Trophoblast cell (in vitro differentiated cells and primary cell): ENCODE measurements at regions not wholly inside any gene's neighbourhood (a gene's known extent, or its start where the extent isn't known, plus 50 kb on each side); places are given as distances from the start of the nearest gene placed in this dataset.
"Not testable (repeated sequence)": the region's sequence is repeated elsewhere in the genome, so short reads cannot be mapped to it uniquely, and the experiment has no call there.

Experiments used
- DNase-seq, 2 donors: peaks; one replicate each; pipeline ENCODE4 v3.0.0-alpha.2; 2016
- H2AFZ ChIP-seq: 2 replicates; pipeline ENCODE4 v1.6.1; 2013; ENCODE audit warnings: low read length, moderate library complexity, mild to moderate bottlenecking; ENCODE audit not compliant: insufficient read depth, poor library complexity
- H2AK5ac ChIP-seq: 2 replicates; pipeline ENCODE4 v1.6.1; 2013; ENCODE audit warnings: mild to moderate bottlenecking, low read length
- H2BK120ac ChIP-seq: 2 replicates; pipeline ENCODE4 v1.6.1; 2013; ENCODE audit warnings: low read length, mild to moderate bottlenecking, moderate library complexity; ENCODE audit not compliant: insufficient read depth, poor library complexity
- H2BK12ac ChIP-seq: 2 replicates; pipeline ENCODE4 v1.6.1; 2013; ENCODE audit warnings: mild to moderate bottlenecking, low read length, moderate library complexity
- H2BK5ac ChIP-seq: 2 replicates; pipeline ENCODE4 v1.6.1; 2013; ENCODE audit warnings: low read length, low read depth, moderate library complexity, mild to moderate bottlenecking; ENCODE audit not compliant: poor library complexity
- H3K14ac ChIP-seq: 2 replicates; pipeline ENCODE4 v1.6.1; 2013; ENCODE audit warnings: mild to moderate bottlenecking, low read length
- H3K18ac ChIP-seq: 2 replicates; pipeline ENCODE4 v1.6.1; 2013; ENCODE audit warnings: mild to moderate bottlenecking, low read length
- H3K23ac ChIP-seq: 2 replicates; pipeline ENCODE4 v1.6.1; 2013; ENCODE audit warnings: low read length
- H3K27ac ChIP-seq: 2 replicates; pipeline ENCODE4 v1.5.1; 2013; ENCODE audit warnings: low read depth, mild to moderate bottlenecking, inconsistent platforms, low read length, moderate library complexity
- H3K27me3 ChIP-seq: 2 replicates; pipeline ENCODE4 v1.6.1; 2013; ENCODE audit warnings: inconsistent platforms, mild to moderate bottlenecking, low read length, moderate library complexity; ENCODE audit not compliant: insufficient read depth
- H3K36me3 ChIP-seq, 2 experiments: 1 replicate in 1 of 2; 2 replicates in 1 of 2; pipeline ENCODE4 v1.6.1; 2013; ENCODE audit warnings: low read length in 2 of 2, mild to moderate bottlenecking in 2 of 2, moderate library complexity in 1 of 2; ENCODE audit not compliant: insufficient read depth in 2 of 2, control insufficient read depth in 1 of 2
- H3K4ac ChIP-seq: 2 replicates; pipeline ENCODE4 v1.6.1; 2013; ENCODE audit warnings: low read depth, mild to moderate bottlenecking, low read length, moderate library complexity
- H3K4me1 ChIP-seq, 2 experiments: 1 replicate in 1 of 2; 2 replicates in 1 of 2; pipeline ENCODE4 v1.6.1; 2013; ENCODE audit warnings: low read length in 2 of 2, mild to moderate bottlenecking in 2 of 2, moderate library complexity in 1 of 2; ENCODE audit not compliant: insufficient read depth in 2 of 2, control insufficient read depth in 1 of 2
- H3K4me2 ChIP-seq: 2 replicates; pipeline ENCODE4 v1.6.1; 2013; ENCODE audit warnings: inconsistent platforms, mild to moderate bottlenecking, low read length, moderate library complexity
- H3K4me3 ChIP-seq: 2 replicates; pipeline ENCODE4 v1.5.1; 2013; ENCODE audit warnings: mild to moderate bottlenecking, low read depth, low read length, inconsistent platforms
- H3K79me1 ChIP-seq: one replicate; pipeline ENCODE4 v1.6.1; 2013; ENCODE audit warnings: low read length
- H3K79me2 ChIP-seq: 2 replicates; pipeline ENCODE4 v1.6.1; 2013; ENCODE audit warnings: low read length, mild to moderate bottlenecking; ENCODE audit not compliant: control insufficient read depth, insufficient read depth, poor library complexity
- H3K9ac ChIP-seq: 2 replicates; pipeline ENCODE4 v1.6.1; 2013; ENCODE audit warnings: mild to moderate bottlenecking, low read length
- H3K9me3 ChIP-seq: 2 replicates; pipeline ENCODE4 v1.6.1; 2013; ENCODE audit warnings: low read depth, mild to moderate bottlenecking, control low read depth, inconsistent platforms, low read length; ENCODE audit not compliant: insufficient read depth
- H4K12ac ChIP-seq: 2 replicates; pipeline ENCODE4 v1.6.1; 2013; ENCODE audit warnings: low read depth, mild to moderate bottlenecking, low read length, moderate library complexity
- H4K8ac ChIP-seq: 2 replicates; pipeline ENCODE4 v1.6.1; 2013; ENCODE audit warnings: low read depth, mild to moderate bottlenecking, low read length, moderate library complexity
- H4K91ac ChIP-seq: one replicate; pipeline ENCODE4 v1.6.1; 2013; ENCODE audit warnings: low read depth, mild to moderate bottlenecking, low read length, moderate library complexity
- WGBS: extraction: QIAGEN DNeasy Blood & Tissue Kit; methylation state at CpG from one replicate; pipeline ENCODE4 v1.1.7; 2013; ENCODE audit warnings: missing lambda C conversion rate; ENCODE audit not compliant: insufficient read length, insufficient coverage; ENCODE audit errors: extremely low coverage; 5-methylcytosine and 5-hydroxymethylcytosine counted together

DNA sequence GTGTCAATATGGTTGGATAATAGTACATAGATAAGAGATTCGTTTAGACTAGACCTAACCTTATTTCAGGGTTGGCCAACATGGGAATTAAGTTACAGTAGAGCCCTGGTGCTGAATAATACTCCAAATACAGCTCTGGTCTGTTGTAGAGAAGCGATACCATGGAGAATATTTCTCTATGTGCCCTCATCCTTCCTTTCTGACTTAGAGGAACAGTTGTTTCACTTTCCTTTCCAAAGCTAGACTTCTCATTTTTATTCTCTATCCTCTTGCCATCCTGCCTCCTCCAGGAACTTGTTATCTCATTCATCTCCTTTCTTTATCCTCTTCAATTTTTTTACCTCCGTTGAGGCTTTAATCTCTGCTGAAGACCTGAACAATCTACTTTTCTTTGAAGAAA is 68.9 kb downstream of the EDN1 start:
- H3K9ac ChIP-seq, result no peak overlapping the region
- no peak overlapping the region for H3K23ac ChIP-seq
- H2AFZ ChIP-seq, result no peak overlapping the region
- no peaks in the 10 kb centered on the region for H3K27me3 ChIP-seq
- no peak overlapping the region for H3K4ac ChIP-seq
- no CpG with 5 or more reads among the region's 3 CpGs for WGBS
- no peak overlapping the region for H2BK12ac ChIP-seq
- no peak overlapping the region for H2AK5ac ChIP-seq
- no peak overlapping the region for H2BK5ac ChIP-seq
- no peak overlapping the region for H3K18ac ChIP-seq
- H3K4me2 ChIP-seq, result no peak overlapping the region
- H3K36me3 ChIP-seq, result no peaks in the 10 kb centered on the region
- no peaks in the 10 kb centered on the region for H3K4me1 ChIP-seq
- no peak overlapping the region for H3K4me3 ChIP-seq
- H3K9me3 ChIP-seq, result no peaks in the 10 kb centered on the region
- no peak overlapping the region for H4K91ac ChIP-seq
- H4K8ac ChIP-seq, result no peak overlapping the region
- H4K12ac ChIP-seq, result no peak overlapping the region
- no peak overlapping the region for H3K14ac ChIP-seq
- DNase-seq, result no peak
- H3K79me2 ChIP-seq, result no peaks in the 10 kb centered on the region
- no peak overlapping the region for H2BK120ac ChIP-seq
- no peaks in the 10 kb centered on the region for H3K79me1 ChIP-seq
- H3K27ac ChIP-seq, result no peak overlapping the region

DNA sequence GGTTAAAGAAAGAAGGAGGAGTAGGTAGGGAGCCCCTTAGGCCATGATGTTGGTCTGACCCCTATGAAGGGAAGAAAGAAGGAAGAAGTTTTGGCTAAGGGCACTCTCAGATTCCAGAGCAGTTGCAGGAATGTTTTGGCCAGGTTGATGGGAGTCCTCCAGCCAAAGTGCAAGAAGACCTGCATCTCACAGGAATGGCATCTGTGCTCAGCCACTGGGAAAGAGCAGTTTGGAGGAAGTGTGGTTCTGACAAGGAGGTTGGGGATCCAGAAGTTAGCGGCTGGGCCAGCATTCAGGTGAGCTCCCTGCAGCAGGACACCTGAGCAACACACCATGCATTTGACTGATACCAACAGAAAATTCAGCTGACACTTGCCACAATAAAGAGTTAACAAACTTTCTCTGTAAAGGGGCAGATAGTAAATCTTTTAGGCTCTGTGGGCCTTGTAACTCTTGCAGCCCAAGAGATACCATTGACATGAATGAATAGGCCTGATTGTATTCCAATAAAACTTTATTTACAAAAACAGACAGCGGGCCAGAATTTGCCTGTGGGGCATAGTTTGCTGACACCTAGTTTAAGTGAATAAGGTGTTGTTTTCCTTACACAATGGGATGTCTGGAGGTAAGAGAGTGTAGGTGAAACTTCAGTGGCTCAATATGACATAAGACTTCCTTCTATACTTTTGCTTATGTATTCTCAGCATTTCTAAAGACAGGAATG is 71.0 kb downstream of the EDN1 start:
- no CpG with 5 or more reads among the region's 2 CpGs for WGBS
- Histone ChIP-seq H4K8ac (no peak overlapping the region), H3K14ac (no peak overlapping the region), H2BK12ac (no peak overlapping the region), H3K79me2 (no peaks in the 10 kb centered on the region), H3K4me2 (no peak overlapping the region), H3K36me3 (no peaks in the 10 kb centered on the region), H3K27ac (no peak overlapping the region), H3K9me3 (no peaks in the 10 kb centered on the region), H3K27me3 (no peaks in the 10 kb centered on the region), H3K4ac (no peak overlapping the region), H3K79me1 (peaks cover 2% of the 10 kb centered on the region), H4K12ac (no peak overlapping the region), H3K4me3 (no peak overlapping the region), H3K18ac (no peak overlapping the region), H2BK5ac (no peak overlapping the region), H3K9ac (no peak overlapping the region), H2BK120ac (no peak overlapping the region), H3K4me1 (peaks cover 4 to 9% of the 10 kb centered on the region in 2 experiments), H2AK5ac (no peak overlapping the region), H4K91ac (no peak overlapping the region), H3K23ac (no peak overlapping the region), H2AFZ (no peak overlapping the region)
- DNase-seq, result peak in 1 of 2 donors; percentile 16

DNA sequence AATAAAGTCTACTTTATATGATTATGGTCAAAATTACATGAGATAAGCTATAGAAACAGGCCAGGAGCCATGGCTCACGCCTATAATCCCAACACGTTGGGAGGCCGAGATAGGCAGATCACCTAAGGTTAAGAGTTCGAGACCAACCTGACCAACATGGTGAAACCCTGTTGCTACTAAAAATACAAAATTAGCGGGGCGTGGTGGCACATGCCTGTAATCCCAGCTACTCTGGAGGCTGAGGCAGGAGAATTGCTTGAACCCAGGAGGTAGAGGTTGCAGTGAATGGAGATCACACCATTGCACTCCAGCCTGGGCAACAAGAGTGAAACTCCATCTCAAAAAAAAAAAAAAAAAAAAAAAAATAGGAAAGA is 73.1 kb downstream of the EDN1 start:
- not testable (repeated sequence) for H3K9ac ChIP-seq, H3K4me3 ChIP-seq, H2BK12ac ChIP-seq, H2AK5ac ChIP-seq, H3K4me1 ChIP-seq, H3K79me1 ChIP-seq, H3K9me3 ChIP-seq, H4K12ac ChIP-seq, H3K27me3 ChIP-seq, H3K27ac ChIP-seq, H4K8ac ChIP-seq, H3K79me2 ChIP-seq, H3K36me3 ChIP-seq, H2BK5ac ChIP-seq, H2BK120ac ChIP-seq, H2AFZ ChIP-seq, H4K91ac ChIP-seq, H3K23ac ChIP-seq, H3K18ac ChIP-seq, H3K4me2 ChIP-seq, DNase-seq, H3K4ac ChIP-seq, H3K14ac ChIP-seq
- WGBS, result no CpG with 5 or more reads among the region's 6 CpGs

DNA sequence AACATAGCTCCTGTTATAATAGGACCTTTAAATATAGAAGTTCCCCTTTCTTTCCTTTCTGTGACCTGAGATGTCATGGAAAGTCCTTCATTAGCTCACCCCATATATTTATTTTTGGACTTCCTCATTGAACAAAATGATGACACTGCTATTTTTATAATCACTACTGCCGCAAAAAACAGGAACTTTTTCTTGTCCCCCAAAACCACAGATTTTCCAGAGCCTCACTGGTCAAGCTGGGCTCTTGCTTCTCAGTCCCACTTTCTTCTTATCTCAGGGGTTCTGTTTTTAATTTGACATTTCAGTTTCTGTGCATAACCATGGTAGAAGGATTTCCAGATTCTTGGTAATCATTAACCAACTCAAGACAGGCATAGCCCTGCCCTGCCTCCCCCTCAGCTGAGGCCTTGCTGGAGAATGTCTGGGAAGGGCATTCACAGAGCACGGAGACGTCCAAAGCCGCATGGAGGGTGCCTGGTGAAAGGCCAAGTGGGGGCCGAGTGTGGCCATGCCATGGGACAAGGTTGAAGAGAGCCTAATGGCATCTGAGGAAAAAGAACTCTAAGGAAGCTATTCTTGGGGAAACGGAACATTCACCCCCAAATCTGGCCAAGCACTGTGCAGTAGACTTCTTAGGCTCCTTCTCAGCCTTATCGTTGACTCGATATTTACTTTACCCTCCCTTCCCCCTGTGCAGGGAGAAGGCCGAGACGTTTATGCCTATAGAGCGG is 73.7 kb downstream of the EDN1 start:
- no peak overlapping the region for H3K4me3 ChIP-seq
- no peak overlapping the region for H3K18ac ChIP-seq
- H2BK120ac ChIP-seq, result no peak overlapping the region
- H3K4me2 ChIP-seq, result no peak overlapping the region
- no peak overlapping the region for H3K4ac ChIP-seq
- H3K23ac ChIP-seq, result no peak overlapping the region
- H3K27me3 ChIP-seq, result no peaks in the 10 kb centered on the region
- DNase-seq, result peak in 1 of 2 donors; percentile 34
- no CpG with 5 or more reads among the region's 11 CpGs for WGBS
- H2BK5ac ChIP-seq, result no peak overlapping the region
- H3K79me2 ChIP-seq, result no peaks in the 10 kb centered on the region
- H3K27ac ChIP-seq, result no peak overlapping the region
- H3K4me1 ChIP-seq, result peaks cover 4 to 9% of the 10 kb centered on the region in 2 experiments
- no peaks in the 10 kb centered on the region for H3K9me3 ChIP-seq
- H3K9ac ChIP-seq, result no peak overlapping the region
- H3K14ac ChIP-seq, result no peak overlapping the region
- no peak overlapping the region for H4K8ac ChIP-seq
- no peak overlapping the region for H4K91ac ChIP-seq
- no peak overlapping the region for H4K12ac ChIP-seq
- no peaks in the 10 kb centered on the region for H3K36me3 ChIP-seq
- peaks cover 2% of the 10 kb centered on the region for H3K79me1 ChIP-seq
- H2AK5ac ChIP-seq, result no peak overlapping the region
- H2AFZ ChIP-seq, result no peak overlapping the region
- H2BK12ac ChIP-seq, result no peak overlapping the region
